Common myeloid progenitor, CD34-positive (primary cell): ENCODE measurements at regions not wholly inside any gene's neighbourhood (a gene's known extent, or its start where the extent isn't known, plus 50 kb on each side); places are given as distances from the start of the nearest gene placed in this dataset.
A peak's percentile ranks its signal among the peaks of the same experiment; 100 is the strongest.

Experiments used
- CTCF ChIA-PET: fragments of 350-600 bp; sonication (Branson Sonifier 250); formaldehyde crosslinking; loops from one replicate; lab custom pipeline; 2021; ENCODE audit warnings: antibody characterized with exemption; lab: Charles Lee
- POLR2A ChIA-PET: fragments of 350-600 bp; sonication (Branson Sonifier 250); formaldehyde crosslinking; loops from one replicate; lab custom pipeline; 2021; ENCODE audit warnings: antibody characterized with exemption; lab: Charles Lee
- DNase-seq, 3 donors: peaks; one replicate each; pipeline versions ENCODE4 v3.0.0 to v3.0.0-alpha.2; 2013
- H3K27ac ChIP-seq, 2 experiments: 1 replicate in 1 of 2; 2 replicates in 1 of 2; pipeline ENCODE4 v1.7.0; 2013; ENCODE audit warnings: inconsistent platforms in 2 of 2, low read length in 2 of 2, mild to moderate bottlenecking in 2 of 2, low read depth in 1 of 2, moderate library complexity in 1 of 2; ENCODE audit not compliant: severe bottlenecking in 2 of 2, insufficient read depth in 1 of 2, poor library complexity in 1 of 2
- H3K27me3 ChIP-seq, 5 experiments: replicated peaks in 2 of 5; 1 replicate in 3 of 5; 2 replicates in 2 of 5; pipeline versions ENCODE4 v1.6.1 to v1.7.0; 2013; ENCODE audit warnings: low read length in 4 of 5, mild to moderate bottlenecking in 2 of 5, moderate library complexity in 2 of 5, inconsistent platforms in 1 of 5; ENCODE audit not compliant: insufficient read depth in 5 of 5, control insufficient read depth in 4 of 5
- H3K36me3 ChIP-seq, 4 experiments: 1 replicate in 2 of 4; 2 replicates in 2 of 4; pipeline versions ENCODE4 v1.6.1 to v1.7.0; 2013; ENCODE audit warnings: low read length in 3 of 4, control low read depth in 1 of 4, mild to moderate bottlenecking in 1 of 4; ENCODE audit not compliant: control insufficient read depth in 4 of 4, insufficient read depth in 4 of 4
- H3K4me1 ChIP-seq, 4 experiments: 1 replicate in 3 of 4; 2 replicates in 1 of 4; pipeline versions ENCODE4 v1.6.1 to v1.7.1; 2013; ENCODE audit warnings: low read length in 3 of 4, mild to moderate bottlenecking in 3 of 4, control low read depth in 1 of 4, inconsistent platforms in 1 of 4, moderate library complexity in 1 of 4; ENCODE audit not compliant: control insufficient read depth in 4 of 4, insufficient read depth in 4 of 4; ENCODE audit errors: control extremely low read depth in 1 of 4
- H3K4me3 ChIP-seq, 7 experiments: 1 replicate in 4 of 7; 2 replicates in 3 of 7; pipeline versions ENCODE4 v1.5.1 to v1.7.0; 2013; ENCODE audit warnings: mild to moderate bottlenecking in 7 of 7, low read length in 6 of 7, moderate library complexity in 6 of 7, inconsistent platforms in 2 of 7, low read depth in 2 of 7, control low read depth in 1 of 7; ENCODE audit not compliant: insufficient read depth in 4 of 7, control insufficient read depth in 1 of 7; ENCODE audit errors: extremely low read depth in 1 of 7
- H3K9me3 ChIP-seq, 5 experiments: 1 replicate in 4 of 5; 2 replicates in 1 of 5; pipeline versions ENCODE4 v1.6.1 to v1.7.1; 2013; ENCODE audit warnings: low read length in 4 of 5, mild to moderate bottlenecking in 2 of 5, inconsistent platforms in 1 of 5, low read depth in 1 of 5, moderate library complexity in 1 of 5; ENCODE audit not compliant: control insufficient read depth in 4 of 5, insufficient read depth in 2 of 5; ENCODE audit errors: control extremely low read depth in 1 of 5
- WGBS: methylation state at CpG from one replicate; pipeline ENCODE4 v1.1.5; 2013; ENCODE audit not compliant: insufficient coverage; 5-methylcytosine and 5-hydroxymethylcytosine counted together

DNA sequence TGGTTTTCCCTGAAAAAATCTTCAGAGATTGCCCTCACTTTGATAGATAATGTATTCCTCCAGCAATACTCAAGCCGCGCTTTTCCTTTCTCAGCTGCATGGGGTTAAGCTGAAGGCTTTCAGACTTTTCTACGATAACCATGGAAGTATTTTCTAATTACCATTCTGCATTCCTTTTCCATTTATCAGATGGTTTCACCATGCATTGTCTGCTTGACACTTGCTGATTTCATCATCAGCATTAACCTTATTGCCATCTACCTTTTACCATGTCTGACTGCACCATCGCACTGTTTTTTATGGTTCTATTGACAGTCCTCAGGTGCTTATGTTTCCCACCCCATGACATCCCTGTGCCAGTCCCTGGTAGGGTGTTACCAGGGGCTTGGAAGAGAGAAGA, 91.6 kb downstream of the DMAC1 start:
- Histone ChIP-seq H3K9me3 (peaks cover 0 to 2% (median 0%) of the 10 kb centered on the region in 5 experiments), H3K4me1 (no peaks in the 10 kb centered on the region), H3K27me3 (no peaks in the 10 kb centered on the region), H3K36me3 (no peaks in the 10 kb centered on the region), H3K4me3 (no peak overlapping the region), H3K27ac (no peak overlapping the region)
- WGBS, result 97% methylated on average over 3 of the region's 4 CpGs
- POLR2A ChIA-PET, result no interaction called here
- no peak for DNase-seq
- CTCF ChIA-PET, result no interaction called here

DNA sequence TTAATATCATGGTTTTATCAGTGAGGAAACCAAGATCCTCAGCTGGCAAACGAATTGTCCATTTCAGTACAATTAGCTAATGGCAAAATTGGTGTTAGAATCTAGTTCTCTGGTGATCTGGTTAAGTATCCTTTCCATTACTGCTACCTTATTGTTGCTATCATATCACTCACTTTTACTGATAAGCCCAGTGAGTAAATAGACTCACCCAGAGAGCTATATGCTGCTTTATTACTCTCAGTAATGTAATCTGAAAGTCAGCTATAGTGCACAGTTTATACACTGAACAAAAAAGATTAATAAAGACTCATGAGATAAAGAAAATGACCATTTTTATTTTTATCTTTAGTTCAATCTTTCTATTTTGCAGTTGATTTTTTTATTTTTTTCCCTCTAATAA, 95.0 kb downstream of the DMAC1 start:
- no peak for DNase-seq
- H3K4me1 ChIP-seq, result no peaks in the 10 kb centered on the region
- H3K36me3 ChIP-seq, result no peaks in the 10 kb centered on the region
- no peak overlapping the region for H3K27ac ChIP-seq
- WGBS, result no CpG with 5 or more reads among the region's 1 CpG
- ChIA-PET POLR2A (no interaction called here), CTCF (interaction anchor here (1.2 to 1.6 kb wide), 3 partner anchors 10 to 29 kb away, joined by 3 read pairs; no protein-coding TSS in a partner anchor)
- no peak overlapping the region for H3K4me3 ChIP-seq
- no peaks in the 10 kb centered on the region for H3K27me3 ChIP-seq
- H3K9me3 ChIP-seq, result no peaks in the 10 kb centered on the region

DNA sequence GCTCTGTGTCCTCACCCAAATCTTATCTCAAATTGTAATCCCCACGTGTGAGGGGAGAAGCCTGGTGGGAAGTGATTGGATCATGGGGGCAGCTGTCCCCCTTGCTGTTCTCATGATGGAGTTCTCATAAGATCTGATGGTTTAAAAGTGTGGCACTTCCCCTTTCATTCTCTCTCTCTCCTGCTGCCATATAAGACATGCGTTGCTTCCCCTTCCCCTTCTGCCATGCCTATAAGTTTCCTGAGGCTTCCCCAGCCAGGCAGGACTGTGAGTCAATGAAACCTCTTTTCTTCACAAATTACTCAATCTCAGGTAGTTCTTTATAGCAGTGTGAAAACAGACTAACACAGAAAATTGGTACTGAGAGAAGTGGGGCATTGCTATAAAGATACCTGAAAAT, 107.7 kb downstream of the DMAC1 start:
- Histone ChIP-seq H3K4me1 (no peaks in the 10 kb centered on the region), H3K4me3 (no peak overlapping the region), H3K9me3 (no peaks in the 10 kb centered on the region), H3K27ac (no peak overlapping the region), H3K36me3 (no peaks in the 10 kb centered on the region), H3K27me3 (no peaks in the 10 kb centered on the region)
- CTCF ChIA-PET, result no interaction called here
- 13% methylated on average over 1 of the region's 2 CpGs for WGBS
- peak in 2 of 3 donors; percentile 19 to 33 for DNase-seq
- POLR2A ChIA-PET, result no interaction called here

DNA sequence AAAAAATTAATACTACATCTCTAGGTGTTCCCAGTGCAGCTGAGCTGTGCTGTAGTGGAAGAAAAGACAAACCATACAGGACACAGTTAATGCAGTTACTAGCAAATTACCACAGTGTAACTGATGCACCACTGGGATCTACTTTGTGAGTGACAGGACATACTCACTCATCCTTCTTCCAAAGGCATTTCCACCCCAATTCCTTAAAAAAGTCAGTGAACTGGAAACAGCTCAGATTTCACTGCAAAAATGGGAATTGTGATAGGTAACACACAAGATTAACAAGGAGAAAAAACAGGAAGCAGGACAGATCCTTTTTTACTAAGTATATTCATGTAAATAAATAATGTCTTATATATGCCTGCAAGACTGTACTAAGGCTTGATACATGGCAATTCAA, 109.6 kb downstream of the DMAC1 start:
- no peaks in the 10 kb centered on the region for H3K4me1 ChIP-seq
- POLR2A ChIA-PET, result no interaction called here
- CTCF ChIA-PET, result interaction anchor here (0.6 kb wide), 1 partner anchor 14 kb away, joined by 3 read pairs; no protein-coding TSS in a partner anchor

DNA sequence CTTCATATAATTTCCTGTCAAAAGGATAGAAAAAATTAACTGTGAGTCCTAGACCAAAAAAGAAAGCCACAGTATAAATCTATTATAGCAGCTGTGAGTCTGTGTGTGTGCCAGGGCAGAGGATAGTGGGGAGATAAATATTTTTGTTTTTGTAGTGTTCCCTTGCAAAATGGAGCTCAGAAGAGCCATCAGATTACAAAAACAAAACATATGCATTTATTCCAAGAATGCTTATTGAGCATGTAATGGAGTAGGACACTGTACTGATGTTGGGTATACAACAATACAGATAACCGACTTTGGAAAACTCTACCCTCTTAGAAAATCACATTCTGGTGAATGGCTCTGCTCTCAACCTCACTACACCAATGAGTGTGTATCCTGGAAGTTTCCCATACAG, 111.0 kb downstream of the DMAC1 start:
- Histone ChIP-seq H3K27me3 (peaks cover 0 to 2% (median 0%) of the 10 kb centered on the region in 5 experiments), H3K36me3 (no peaks in the 10 kb centered on the region), H3K27ac (no peak overlapping the region), H3K9me3 (no peaks in the 10 kb centered on the region), H3K4me3 (no peak overlapping the region), H3K4me1 (no peaks in the 10 kb centered on the region)
- ChIA-PET POLR2A (no interaction called here), CTCF (no interaction called here)
- no CpG with 5 or more reads among the region's 1 CpG for WGBS
- DNase-seq, result no peak

More for the DNA sequence above, 109.6 kb downstream of the DMAC1 start:
- Histone ChIP-seq H3K4me3 (no peak overlapping the region), H3K9me3 (no peaks in the 10 kb centered on the region), H3K27ac (no peak overlapping the region), H3K27me3 (peaks cover 0 to 2% (median 0%) of the 10 kb centered on the region in 5 experiments), H3K36me3 (no peaks in the 10 kb centered on the region)
- DNase-seq, result no peak

DNA sequence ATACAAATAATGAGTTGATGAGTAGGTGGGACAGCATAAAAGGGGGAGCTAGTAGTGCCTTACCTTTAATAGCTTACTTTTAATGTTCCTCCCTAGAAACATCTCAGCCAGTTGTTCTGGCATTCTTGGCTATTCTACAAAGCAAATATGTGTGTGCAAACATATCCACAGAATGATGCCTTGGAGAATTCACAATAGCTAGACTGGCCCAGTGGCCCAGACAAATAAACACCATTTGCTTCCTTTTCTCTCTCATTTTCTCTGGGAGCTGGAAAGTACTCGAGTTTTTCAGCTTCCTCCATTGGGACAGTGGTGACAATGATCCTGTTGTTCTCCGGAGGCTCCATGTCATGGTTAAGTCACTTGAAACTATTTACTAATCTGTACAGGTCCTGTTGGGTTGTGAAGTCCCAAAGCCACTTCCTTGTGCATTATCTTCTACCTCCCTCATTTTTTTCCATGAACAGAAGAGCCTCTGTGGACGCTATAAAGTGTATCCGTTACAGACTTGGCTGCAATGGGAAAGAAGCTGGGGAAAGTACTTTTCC, 122.9 kb downstream of the DMAC1 start:
- Histone ChIP-seq H3K27ac (no peak overlapping the region), H3K27me3 (no peaks in the 10 kb centered on the region), H3K9me3 (no peaks in the 10 kb centered on the region), H3K4me3 (no peak overlapping the region), H3K4me1 (no peaks in the 10 kb centered on the region), H3K36me3 (no peaks in the 10 kb centered on the region)
- DNase-seq, result no peak
- 100% methylated on average over 3 of the region's 4 CpGs for WGBS
- CTCF ChIA-PET, result no interaction called here
- POLR2A ChIA-PET, result no interaction called here

DNA sequence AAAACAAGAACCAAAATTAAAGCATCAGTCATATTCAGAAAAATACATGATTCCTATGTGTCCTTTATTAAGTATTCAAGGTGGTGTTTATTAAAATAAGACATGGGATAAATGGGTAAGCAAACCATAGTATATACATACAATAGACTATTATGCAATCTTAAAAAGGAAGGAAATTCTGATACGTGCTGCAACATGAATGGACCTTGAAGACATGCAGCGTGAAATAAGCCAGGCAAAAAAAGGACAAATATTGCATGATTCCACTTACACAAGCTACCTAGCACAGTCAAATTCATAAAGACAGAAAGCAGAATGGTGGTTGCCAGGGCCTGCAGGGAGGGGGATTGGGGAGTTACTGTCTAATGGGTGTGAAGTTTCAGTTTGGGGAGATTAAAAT, 127.7 kb downstream of the DMAC1 start:
- H3K9me3 ChIP-seq, result no peaks in the 10 kb centered on the region
- H3K27ac ChIP-seq, result no peak overlapping the region
- no peaks in the 10 kb centered on the region for H3K4me1 ChIP-seq
- no CpG with 5 or more reads among the region's 2 CpGs for WGBS
- no peaks in the 10 kb centered on the region for H3K27me3 ChIP-seq
- no peak for DNase-seq
- POLR2A ChIA-PET, result no interaction called here
- CTCF ChIA-PET, result no interaction called here
- H3K36me3 ChIP-seq, result no peaks in the 10 kb centered on the region
- no peak overlapping the region for H3K4me3 ChIP-seq
